K562 (cell line): ENCODE measurements at regions not wholly inside any gene's neighbourhood (a gene's known extent, or its start where the extent isn't known, plus 50 kb on each side); places are given as distances from the start of the nearest gene placed in this dataset.

Experiments used
- ATF4 ChIP-seq: fragments of 450-650 bp; formaldehyde crosslinking; IDR thresholded peaks from 2 replicates; pipeline ENCODE4 v1.4.0; 2022; ENCODE audit warnings: mild to moderate bottlenecking, moderate library complexity
- ATF6 ChIP-seq: sonication (generic); formaldehyde crosslinking; IDR thresholded peaks from 2 replicates; pipeline ENCODE4 v1.4.0; 2020; ENCODE audit warnings: mild to moderate bottlenecking, missing genetic modification reagents
- LCOR ChIP-seq: sonication (generic); formaldehyde crosslinking; IDR thresholded peaks from 2 replicates; pipeline ENCODE4 v1.8.0; 2022; ENCODE audit warnings: mild to moderate bottlenecking, missing genetic modification reagents
- MTA1 ChIP-seq: fragments of 450-650 bp; IDR thresholded peaks from 2 replicates; pipeline ENCODE4 v1.6.1; 2017; ENCODE audit warnings: borderline replicate concordance
- MTA3 ChIP-seq: fragments of 450-650 bp; formaldehyde crosslinking; IDR thresholded peaks from 2 replicates; pipeline ENCODE4 v1.6.1; 2017; ENCODE audit warnings: mild to moderate bottlenecking, borderline replicate concordance
- MYC ChIP-seq, 2 experiments: fragments of 250-450 bp in 1 of 2; sonication (Bioruptor Pico) in 1 of 2; IDR thresholded peaks; 2 replicates each; pipeline versions ENCODE4 v1.5.1 to v1.6.1; 2012 to 2021; ENCODE audit warnings: low read depth in 2 of 2, borderline replicate concordance in 1 of 2, improper control_type of control experiment in 1 of 2, low read length in 1 of 2, mild to moderate bottlenecking in 1 of 2, moderate library complexity in 1 of 2
- NCOA2 ChIP-seq, 2 experiments: fragments of 450-650 bp; IDR thresholded peaks; 2 replicates each; pipeline ENCODE4 v1.6.1; 2018; ENCODE audit warnings: mild to moderate bottlenecking in 2 of 2, moderate library complexity in 1 of 2; ENCODE audit not compliant: partially characterized antibody in 2 of 2
- NEUROD1 ChIP-seq: fragments of 150-350 bp; IDR thresholded peaks from 2 replicates; pipeline ENCODE4 v1.6.1; 2014; ENCODE audit warnings: borderline replicate concordance, low read length, low read depth; ENCODE audit not compliant: partially characterized antibody
- RAD51 ChIP-seq: fragments of 450-650 bp; IDR thresholded peaks from 2 replicates; pipeline ENCODE4 v1.7.1; 2016; ENCODE audit warnings: low read depth, mild to moderate bottlenecking, borderline replicate concordance
- SRF ChIP-seq, 2 experiments: fragments of 250-450, 450-650 bp in 1 of 2; sonication (Bioruptor Pico) in 1 of 2; sonication (generic) in 1 of 2; formaldehyde crosslinking; IDR thresholded peaks; 2 replicates each; pipeline versions ENCODE4 v1.5.0 to v1.5.1; 2020 to 2022; ENCODE audit warnings: mild to moderate bottlenecking in 1 of 2, missing genetic modification reagents in 1 of 2
- TOE1 ChIP-seq, 2 experiments: fragments of 450-650 bp in 1 of 2; sonication (generic) in 1 of 2; formaldehyde crosslinking in 1 of 2; IDR thresholded peaks; 2 replicates each; pipeline versions ENCODE4 v1.7.1 to v1.8.0; 2016 to 2022; ENCODE audit warnings: borderline replicate concordance in 2 of 2, mild to moderate bottlenecking in 2 of 2, antibody characterized with exemption in 1 of 2, inconsistent platforms in 1 of 2, low read depth in 1 of 2, missing genetic modification reagents in 1 of 2, moderate library complexity in 1 of 2
- TRIM24 ChIP-seq, 2 experiments: fragments of 450-650 bp; IDR thresholded peaks; 2 replicates each; pipeline ENCODE4 v1.6.1; 2016
- YY1 ChIP-seq, 3 experiments: IDR thresholded peaks; 2 replicates each; pipeline ENCODE4 v1.6.1; 2011; ENCODE audit warnings: low read length in 2 of 3, mild to moderate bottlenecking in 2 of 3, moderate library complexity in 2 of 3, borderline replicate concordance in 1 of 3, control low read depth in 1 of 3, low read depth in 1 of 3; ENCODE audit not compliant: insufficient read depth in 3 of 3, insufficient replicate concordance in 2 of 3, control insufficient read depth in 1 of 3, insufficient read length in 1 of 3; ENCODE audit errors: extremely low read depth in 1 of 3
- ZBTB8A ChIP-seq: fragments of 450-650 bp; IDR thresholded peaks from 2 replicates; pipeline ENCODE4 v1.6.1; 2018; ENCODE audit warnings: mild to moderate bottlenecking, moderate library complexity; ENCODE audit not compliant: partially characterized antibody
- ZNF140 ChIP-seq: fragments of 250-450 bp; sonication (Bioruptor Pico); IDR thresholded peaks from 2 replicates; pipeline ENCODE4 v1.8.0; 2021; ENCODE audit warnings: moderate library complexity, mild to moderate bottlenecking, inconsistent platforms
- ZNF3 ChIP-seq: fragments of 250-450 bp; sonication (Bioruptor Pico); IDR thresholded peaks from 2 replicates; pipeline ENCODE4 v1.5.0; 2021; ENCODE audit warnings: mild to moderate bottlenecking, moderate library complexity
- ZNF584 ChIP-seq: fragments of 200-800 bp; sonication (Bioruptor generic); IDR thresholded peaks from 2 replicates; pipeline ENCODE4 v1.6.1; 2016; ENCODE audit warnings: low read depth, mild to moderate bottlenecking, missing genetic modification characterization, missing compliant biosample characterization
- ZNF79 ChIP-seq: fragments of 250-450 bp; sonication (Bioruptor Pico); IDR thresholded peaks from 2 replicates; pipeline ENCODE4 v1.4.0; 2020; ENCODE audit warnings: low read depth, mild to moderate bottlenecking, moderate library complexity
- TF ChIP-seq, protein P1 (sequence below): fragments of 450-650 bp; conservative IDR thresholded peaks from 2 replicates; pipeline ENCODE4 v1.6.1; 2016; ENCODE audit warnings: missing genetic modification characterization, low read depth, mild to moderate bottlenecking, missing compliant biosample characterization, moderate library complexity
- TF ChIP-seq, protein P2 (sequence below): sonication (generic); IDR thresholded peaks from 2 replicates; pipeline ENCODE4 v1.6.1; 2016

GRCh38 chr2:65527451-65528240 lies 95.2 kb upstream of the SPRED2 start (continued):
- TF ChIP-seq MYC (IDR thresholded peaks at IDR 0.05; ENCODE audit: low read depth, low read length) (peak; percentile 44; the same call in 1 of the 2 replicates), MYC (CRISPR knock-in tag; IDR thresholded peaks at IDR 0.05; ENCODE audit: borderline replicate concordance, low read depth) (no peak), ZBTB8A (no peak), LCOR (CRISPR knock-in tag) (0 out of 2 replicates have a peak, but pooled peaks have one; percentile 38), ZNF140 (CRISPR knock-in tag) (no peak), ZNF3 (CRISPR knock-in tag) (no peak), RAD51 (no peak), ATF6 (CRISPR knock-in tag) (no peak), ZNF584 (no peak), TOE1 (IDR thresholded peaks at IDR 0.05; ENCODE audit: borderline replicate concordance) (peak; percentile 76; the same call in 1 of the 2 replicates), TOE1 (CRISPR knock-in tag; IDR thresholded peaks at IDR 0.05; ENCODE audit: borderline replicate concordance, low read depth) (no peak), ZNF79 (CRISPR knock-in tag) (no peak), ATF4 (no peak), MTA3 (peak; percentile 8; the same call in 1 of the 2 replicates), TRIM24 (IDR thresholded peaks at IDR 0.05) (0 out of 4 replicates have a peak, but pooled peaks have one; percentile 6 to 7), YY1 (IDR thresholded peaks at IDR 0.05; ENCODE audit: borderline replicate concordance in 1 of 3, control insufficient read depth in 1 of 3, extremely low read depth in 1 of 3, insufficient read depth in 3 of 3, insufficient read length in 1 of 3, insufficient replicate concordance in 2 of 3, low read depth in 1 of 3, low read length in 2 of 3) (peak in 1 of 3 experiments; percentile 30), MTA1 (peak; percentile 67; the same call in 1 of the 2 replicates), SRF (CRISPR knock-in tag; IDR thresholded peaks at IDR 0.05) (peak in 1 of 2 experiments; percentile 49; a peak in 1 of 4 replicates), NEUROD1 (no peak), NCOA2 (IDR thresholded peaks at IDR 0.05; ENCODE audit: partially characterized antibody in 2 of 2) (no peak)
- TF ChIP-seq, protein P1, sequence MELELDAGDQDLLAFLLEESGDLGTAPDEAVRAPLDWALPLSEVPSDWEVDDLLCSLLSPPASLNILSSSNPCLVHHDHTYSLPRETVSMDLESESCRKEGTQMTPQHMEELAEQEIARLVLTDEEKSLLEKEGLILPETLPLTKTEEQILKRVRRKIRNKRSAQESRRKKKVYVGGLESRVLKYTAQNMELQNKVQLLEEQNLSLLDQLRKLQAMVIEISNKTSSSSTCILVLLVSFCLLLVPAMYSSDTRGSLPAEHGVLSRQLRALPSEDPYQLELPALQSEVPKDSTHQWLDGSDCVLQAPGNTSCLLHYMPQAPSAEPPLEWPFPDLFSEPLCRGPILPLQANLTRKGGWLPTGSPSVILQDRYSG = 0 out of 2 replicates have a peak, but pooled peaks have one; percentile 29
- TF ChIP-seq, protein P2, sequence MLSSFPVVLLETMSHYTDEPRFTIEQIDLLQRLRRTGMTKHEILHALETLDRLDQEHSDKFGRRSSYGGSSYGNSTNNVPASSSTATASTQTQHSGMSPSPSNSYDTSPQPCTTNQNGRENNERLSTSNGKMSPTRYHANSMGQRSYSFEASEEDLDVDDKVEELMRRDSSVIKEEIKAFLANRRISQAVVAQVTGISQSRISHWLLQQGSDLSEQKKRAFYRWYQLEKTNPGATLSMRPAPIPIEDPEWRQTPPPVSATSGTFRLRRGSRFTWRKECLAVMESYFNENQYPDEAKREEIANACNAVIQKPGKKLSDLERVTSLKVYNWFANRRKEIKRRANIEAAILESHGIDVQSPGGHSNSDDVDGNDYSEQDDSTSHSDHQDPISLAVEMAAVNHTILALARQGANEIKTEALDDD = peak; percentile 78; the same call in 1 of the 2 replicates
